Rectal smooth muscle tissue (tissue), 1 donor: ENCODE measurements at regions not wholly inside any gene's neighbourhood (a gene's known extent, or its start where the extent isn't known, plus 50 kb on each side); places are given as distances from the start of the nearest gene placed in this dataset.

Experiments used
- H3K27ac ChIP-seq: one replicate; pipeline ENCODE4 v1.7.0; 2013; ENCODE audit warnings: low read depth, low read length, inconsistent platforms
- H3K27me3 ChIP-seq: one replicate; pipeline ENCODE4 v1.7.0; 2013; ENCODE audit warnings: low read length; ENCODE audit not compliant: control insufficient read depth, insufficient read depth
- H3K36me3 ChIP-seq: one replicate; pipeline ENCODE4 v1.7.0; 2013; ENCODE audit warnings: low read length; ENCODE audit not compliant: control insufficient read depth, insufficient read depth
- H3K4me1 ChIP-seq: one replicate; pipeline ENCODE4 v1.7.0; 2013; ENCODE audit warnings: low read length; ENCODE audit not compliant: control insufficient read depth, insufficient read depth
- H3K4me3 ChIP-seq: one replicate; pipeline ENCODE4 v1.7.0; 2013; ENCODE audit warnings: low read length
- H3K9ac ChIP-seq: one replicate; pipeline ENCODE4 v1.7.0; 2013; ENCODE audit warnings: low read length

DNA sequence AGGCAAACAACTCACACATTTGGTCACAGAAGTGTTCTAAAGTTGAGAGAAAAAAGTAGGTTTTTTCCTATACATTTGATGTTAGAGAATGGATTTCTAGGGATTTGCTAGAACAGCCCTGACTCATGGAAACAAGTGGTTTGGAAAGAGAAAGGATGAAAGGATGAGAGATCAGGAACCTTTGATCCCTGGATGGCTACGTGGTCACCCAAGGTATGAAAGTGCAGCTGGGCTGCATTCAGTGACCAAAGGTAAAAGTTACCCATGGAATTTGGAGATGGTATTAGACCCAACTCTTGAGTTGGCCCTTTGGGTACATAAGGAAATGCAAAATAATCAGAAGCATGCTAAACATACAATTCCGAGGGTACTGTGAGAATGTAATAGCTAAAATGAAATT lies 61.3 kb upstream of the SPIN1 start:
- Histone ChIP-seq H3K36me3 (no peaks in the 10 kb centered on the region), H3K9ac (no peak overlapping the region), H3K27ac (no peak overlapping the region), H3K4me3 (no peak overlapping the region), H3K27me3 (no peaks in the 10 kb centered on the region), H3K4me1 (no peaks in the 10 kb centered on the region)

DNA sequence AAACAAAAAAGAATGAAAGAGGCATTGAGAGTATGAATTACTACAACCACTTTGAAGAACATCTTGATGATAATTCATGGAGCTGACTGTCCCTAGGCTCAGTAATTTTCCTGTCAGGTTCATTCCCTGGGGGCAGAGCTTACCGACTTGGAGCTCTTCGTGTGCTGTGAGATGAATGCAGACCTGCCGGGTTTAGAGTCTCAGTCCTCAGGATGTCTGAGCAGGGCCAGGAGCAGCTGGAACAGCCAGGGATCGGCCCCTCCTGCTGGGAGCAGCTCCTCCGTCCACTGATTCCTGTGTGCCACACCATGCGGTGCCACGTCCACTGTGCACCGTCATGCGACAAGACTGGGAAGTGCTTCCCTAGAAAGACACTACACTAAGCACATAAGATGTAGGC lies 62.2 kb upstream of the SPIN1 start:
- Histone ChIP-seq H3K36me3 (no peaks in the 10 kb centered on the region), H3K4me1 (no peaks in the 10 kb centered on the region), H3K27ac (no peak overlapping the region), H3K27me3 (no peaks in the 10 kb centered on the region), H3K4me3 (no peak overlapping the region), H3K9ac (no peak overlapping the region)

DNA sequence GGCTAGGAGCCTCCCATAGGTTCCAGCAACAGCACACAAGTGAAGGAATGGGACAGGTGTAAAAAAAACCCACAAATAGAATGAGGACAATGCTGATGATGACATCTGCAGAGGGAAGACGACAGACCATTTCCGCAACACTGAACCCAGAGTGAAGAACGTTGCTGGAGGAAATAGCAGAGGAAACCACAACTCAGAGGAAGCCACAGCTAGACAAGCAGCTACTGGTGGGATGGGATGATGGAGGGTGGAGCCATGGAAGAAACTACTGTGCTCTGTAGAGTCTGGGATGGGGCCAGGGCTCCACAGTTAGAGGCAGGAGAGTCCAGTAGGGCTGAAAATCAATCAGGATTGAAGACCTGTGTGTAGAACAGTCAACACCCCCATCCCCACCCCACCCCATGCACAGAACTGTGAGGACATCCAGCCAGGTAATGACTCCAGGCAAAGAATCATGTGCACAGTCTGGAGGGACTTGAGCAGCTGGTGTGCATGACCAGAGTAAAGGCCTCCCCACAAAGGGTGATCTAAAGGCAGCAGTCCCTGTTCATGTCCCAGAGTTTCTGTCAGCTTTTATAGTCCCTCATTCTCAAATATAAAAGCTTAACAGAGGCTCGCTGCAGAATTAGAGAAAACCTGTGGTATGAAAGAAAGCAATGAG lies 65.2 kb upstream of the SPIN1 start:
- no peak overlapping the region for H3K4me3 ChIP-seq
- no peaks in the 10 kb centered on the region for H3K27me3 ChIP-seq
- H3K9ac ChIP-seq, result no peak overlapping the region
- no peak overlapping the region for H3K27ac ChIP-seq
- no peaks in the 10 kb centered on the region for H3K36me3 ChIP-seq
- no peaks in the 10 kb centered on the region for H3K4me1 ChIP-seq

DNA sequence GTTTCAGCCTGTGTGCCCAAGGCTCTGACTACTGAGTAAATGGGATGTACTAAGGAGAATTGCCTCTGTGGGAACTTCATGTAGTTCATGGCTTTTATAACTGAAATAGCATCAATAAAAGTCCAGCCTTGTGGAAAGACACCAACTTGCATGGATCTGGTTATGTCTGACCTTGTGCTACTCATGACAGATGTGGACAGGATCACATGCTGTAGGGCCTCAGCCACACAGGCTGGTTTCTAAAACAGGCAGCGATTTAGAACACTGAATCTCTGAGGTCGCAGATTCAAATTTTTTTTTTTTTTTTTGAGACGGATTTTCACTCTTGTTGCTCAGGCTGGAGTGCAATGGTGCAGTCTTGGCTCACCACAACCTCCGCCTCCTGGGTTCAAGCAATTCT lies 66.5 kb upstream of the SPIN1 start:
- H3K27ac ChIP-seq, result no peak overlapping the region
- no peaks in the 10 kb centered on the region for H3K36me3 ChIP-seq
- H3K27me3 ChIP-seq, result no peaks in the 10 kb centered on the region
- H3K4me3 ChIP-seq, result no peak overlapping the region
- H3K9ac ChIP-seq, result no peak overlapping the region
- no peaks in the 10 kb centered on the region for H3K4me1 ChIP-seq

DNA sequence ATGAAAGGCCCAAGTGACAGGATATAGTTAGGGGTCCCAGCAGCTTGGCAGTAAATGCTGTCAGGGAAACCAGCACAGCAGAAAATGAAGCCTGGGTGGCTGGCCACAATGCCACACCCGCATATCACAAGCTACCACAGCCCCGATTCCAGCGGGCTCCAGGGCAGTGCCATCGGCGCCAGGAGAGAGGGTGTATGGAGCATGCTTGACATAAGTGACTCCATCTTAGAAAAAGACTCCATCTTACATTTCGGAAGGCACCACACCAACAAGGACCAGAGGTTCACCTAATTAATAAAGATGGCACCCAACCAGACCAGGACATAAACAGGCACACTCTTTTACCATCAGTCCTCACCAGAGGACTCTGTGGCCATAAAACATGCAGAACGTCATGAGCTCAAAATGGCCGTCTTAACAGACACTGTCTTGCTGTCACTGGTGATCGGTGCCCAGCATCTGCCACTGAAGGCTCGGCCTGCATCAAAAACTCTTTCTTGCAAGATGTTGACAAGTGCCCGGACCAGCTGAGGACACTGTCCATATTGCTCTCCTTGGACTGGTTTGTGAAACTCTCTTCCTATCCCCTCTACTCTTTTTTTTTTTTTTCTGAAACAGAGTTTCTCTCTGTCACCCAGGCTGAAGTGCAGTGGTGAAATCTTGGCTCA lies 67.4 kb upstream of the SPIN1 start:
- Histone ChIP-seq H3K27me3 (no peaks in the 10 kb centered on the region), H3K36me3 (no peaks in the 10 kb centered on the region), H3K9ac (no peak overlapping the region), H3K4me3 (no peak overlapping the region), H3K27ac (no peak overlapping the region), H3K4me1 (no peaks in the 10 kb centered on the region)

DNA sequence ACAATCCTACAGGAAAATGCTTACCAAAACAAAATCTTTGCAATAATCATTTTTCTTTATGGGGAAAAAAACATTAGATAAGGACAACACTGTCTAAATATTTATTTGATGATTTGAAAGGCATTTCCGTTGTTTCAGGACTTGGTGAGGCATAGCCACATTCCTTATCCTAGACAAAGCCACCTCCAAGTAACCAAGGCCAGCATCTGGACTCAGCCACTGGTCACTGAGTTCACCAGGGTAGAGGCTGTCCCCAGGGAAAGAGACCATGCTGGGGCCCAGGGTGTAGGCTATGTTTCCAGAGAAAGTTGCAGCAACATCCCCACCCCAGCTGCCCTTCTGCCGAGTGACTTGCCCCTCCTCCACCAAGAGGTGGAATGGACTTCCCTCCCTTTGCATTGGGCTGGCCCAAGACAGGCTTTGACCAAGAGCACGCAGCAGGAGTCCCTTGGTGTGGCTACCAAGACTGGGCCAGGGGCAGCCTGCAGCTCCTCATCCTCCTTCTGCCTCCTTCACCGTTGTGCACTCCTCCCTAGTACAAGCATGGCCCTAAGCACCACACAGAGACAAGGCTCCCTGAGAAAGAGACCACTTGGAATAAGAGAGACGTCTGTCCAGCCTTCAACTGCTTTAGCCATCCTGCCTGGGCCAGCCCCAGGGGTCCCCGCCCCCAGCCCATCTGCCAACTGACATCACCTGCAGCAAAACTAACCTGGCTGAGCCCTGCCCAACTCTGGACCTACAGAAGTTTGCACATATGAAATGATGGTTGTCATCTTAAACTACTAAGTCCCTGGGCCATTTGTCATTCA lies 68.1 kb upstream of the SPIN1 start:
- Histone ChIP-seq H3K9ac (no peak overlapping the region), H3K27ac (no peak overlapping the region), H3K36me3 (no peaks in the 10 kb centered on the region), H3K27me3 (no peaks in the 10 kb centered on the region), H3K4me1 (no peaks in the 10 kb centered on the region), H3K4me3 (no peak overlapping the region)

DNA sequence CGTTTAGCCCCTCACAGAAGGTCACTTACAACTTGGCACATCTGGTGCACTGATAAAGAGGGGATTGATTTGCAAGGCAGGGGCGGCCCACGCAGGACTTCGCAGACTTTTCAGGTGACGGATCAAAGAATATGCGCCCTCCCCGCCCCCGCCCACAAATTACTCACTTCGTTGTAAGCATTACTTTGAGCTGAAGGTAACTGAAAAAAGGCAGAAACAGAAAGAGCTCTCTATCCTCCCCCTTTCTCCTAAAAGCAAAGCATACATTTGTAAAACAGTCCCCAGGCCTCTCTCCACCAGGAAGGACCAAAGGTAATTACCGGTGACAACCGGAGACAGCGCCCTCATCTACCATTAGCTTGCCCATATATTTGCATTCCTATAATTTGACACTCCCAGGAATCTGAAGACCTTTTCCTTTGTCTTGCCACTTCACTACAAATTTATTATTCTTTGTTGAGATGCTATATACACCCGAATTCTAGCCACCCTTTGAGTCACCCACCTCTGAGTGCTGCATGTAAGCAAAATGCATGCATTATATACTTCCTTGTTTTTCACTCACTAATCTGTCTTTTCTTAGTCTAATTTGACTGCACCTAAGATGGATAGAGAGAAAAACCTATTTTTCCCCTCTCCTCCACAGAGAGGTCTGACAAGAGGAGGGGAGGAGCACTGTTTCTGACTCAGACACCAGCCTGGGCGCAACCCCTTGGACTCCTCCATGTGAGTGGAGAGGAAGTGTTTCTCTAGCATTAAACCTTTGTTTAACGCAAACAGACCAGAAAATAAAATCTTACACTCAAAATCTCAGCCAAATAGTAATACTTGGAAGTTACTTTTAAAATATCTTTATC lies 74.7 kb upstream of the SPIN1 start:
- H3K27ac ChIP-seq, result no peak overlapping the region
- no peak overlapping the region for H3K9ac ChIP-seq
- no peaks in the 10 kb centered on the region for H3K36me3 ChIP-seq
- H3K4me3 ChIP-seq, result no peak overlapping the region
- H3K4me1 ChIP-seq, result no peaks in the 10 kb centered on the region
- no peaks in the 10 kb centered on the region for H3K27me3 ChIP-seq

DNA sequence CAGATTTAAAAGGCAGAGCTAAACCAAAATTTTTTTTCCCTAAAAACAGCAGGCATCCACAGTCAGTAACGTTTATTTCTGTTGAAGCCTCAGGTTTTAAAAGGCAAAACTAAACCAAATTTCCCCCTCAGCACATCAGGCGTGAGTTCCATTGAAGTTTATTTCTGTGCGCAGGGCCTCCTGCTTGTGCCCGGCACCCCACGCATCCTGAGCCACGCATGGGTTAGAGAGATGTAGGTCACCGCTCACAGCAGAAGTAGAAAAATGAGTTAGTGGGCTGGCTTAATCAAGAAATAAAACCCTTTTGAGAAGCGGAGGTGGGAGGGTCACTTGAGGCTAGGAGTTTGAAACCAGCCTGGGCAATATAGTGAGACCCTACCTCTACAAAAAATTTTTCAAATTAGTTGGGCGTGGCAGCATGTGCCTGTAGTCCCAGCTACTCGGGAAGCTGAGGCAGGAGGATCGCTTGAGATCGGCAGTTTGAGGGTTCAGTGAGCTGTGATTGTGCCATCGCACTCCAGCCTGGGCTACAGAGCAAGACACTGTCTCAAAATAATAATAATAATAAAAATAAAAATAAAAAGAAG lies 75.6 kb upstream of the SPIN1 start:
- H3K4me3 ChIP-seq, result no peak overlapping the region
- H3K4me1 ChIP-seq, result no peaks in the 10 kb centered on the region
- no peak overlapping the region for H3K27ac ChIP-seq
- H3K36me3 ChIP-seq, result no peaks in the 10 kb centered on the region
- no peaks in the 10 kb centered on the region for H3K27me3 ChIP-seq
- no peak overlapping the region for H3K9ac ChIP-seq

DNA sequence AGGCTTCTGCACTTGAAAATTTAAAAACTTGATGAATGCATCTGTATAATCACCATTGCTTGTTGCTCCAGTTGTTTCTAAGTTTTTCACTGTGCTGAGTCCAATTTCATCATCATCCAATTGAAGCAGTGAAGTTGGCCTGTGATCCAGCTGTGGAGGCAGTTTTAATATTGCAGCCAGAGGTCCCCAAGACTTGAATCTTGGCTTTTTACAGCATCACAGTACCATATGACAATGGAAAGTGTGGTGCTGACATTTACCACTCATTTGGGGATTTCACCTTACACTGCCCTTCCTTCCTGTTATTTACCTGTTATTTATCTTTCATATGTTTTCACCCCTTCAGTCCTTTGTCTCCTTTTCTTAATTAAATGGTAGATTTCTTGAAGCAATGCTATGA lies 76.2 kb upstream of the SPIN1 start:
- no peak overlapping the region for H3K9ac ChIP-seq
- H3K4me3 ChIP-seq, result no peak overlapping the region
- H3K27ac ChIP-seq, result no peak overlapping the region
- no peaks in the 10 kb centered on the region for H3K27me3 ChIP-seq
- H3K4me1 ChIP-seq, result no peaks in the 10 kb centered on the region
- no peaks in the 10 kb centered on the region for H3K36me3 ChIP-seq

DNA sequence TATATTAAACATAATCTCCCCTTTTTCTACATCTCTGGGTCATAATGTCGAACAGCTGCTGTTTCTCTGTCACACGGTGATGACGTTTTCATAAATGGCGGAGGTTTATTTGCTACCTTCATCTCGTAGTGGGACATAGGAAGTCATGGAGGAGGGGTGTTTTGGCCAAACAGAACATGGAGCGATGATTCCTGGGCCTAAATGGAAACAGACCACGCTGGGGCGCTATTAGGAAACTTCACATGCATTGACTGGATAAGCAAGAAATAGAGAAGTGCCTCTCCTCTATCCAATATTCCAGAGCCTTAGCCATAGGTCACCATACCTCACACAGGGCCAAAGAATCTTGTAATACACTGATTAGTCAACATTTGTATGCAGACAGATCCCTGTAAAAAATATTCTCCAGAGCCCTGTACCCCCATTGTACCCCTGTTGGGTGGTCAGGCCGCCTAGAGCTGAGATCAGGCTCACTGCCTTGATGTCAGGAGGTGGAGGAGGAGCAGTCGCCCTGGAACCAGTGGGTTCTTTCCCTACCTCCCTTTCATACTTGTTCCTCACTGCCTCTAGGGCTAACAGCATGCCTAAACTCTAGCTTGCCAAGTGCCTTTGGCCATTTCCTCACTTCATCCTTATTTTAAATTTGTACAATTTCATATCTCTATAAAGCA lies 77.8 kb upstream of the SPIN1 start:
- Histone ChIP-seq H3K9ac (no peak overlapping the region), H3K4me1 (no peaks in the 10 kb centered on the region), H3K27me3 (no peaks in the 10 kb centered on the region), H3K4me3 (no peak overlapping the region), H3K27ac (no peak overlapping the region), H3K36me3 (no peaks in the 10 kb centered on the region)

DNA sequence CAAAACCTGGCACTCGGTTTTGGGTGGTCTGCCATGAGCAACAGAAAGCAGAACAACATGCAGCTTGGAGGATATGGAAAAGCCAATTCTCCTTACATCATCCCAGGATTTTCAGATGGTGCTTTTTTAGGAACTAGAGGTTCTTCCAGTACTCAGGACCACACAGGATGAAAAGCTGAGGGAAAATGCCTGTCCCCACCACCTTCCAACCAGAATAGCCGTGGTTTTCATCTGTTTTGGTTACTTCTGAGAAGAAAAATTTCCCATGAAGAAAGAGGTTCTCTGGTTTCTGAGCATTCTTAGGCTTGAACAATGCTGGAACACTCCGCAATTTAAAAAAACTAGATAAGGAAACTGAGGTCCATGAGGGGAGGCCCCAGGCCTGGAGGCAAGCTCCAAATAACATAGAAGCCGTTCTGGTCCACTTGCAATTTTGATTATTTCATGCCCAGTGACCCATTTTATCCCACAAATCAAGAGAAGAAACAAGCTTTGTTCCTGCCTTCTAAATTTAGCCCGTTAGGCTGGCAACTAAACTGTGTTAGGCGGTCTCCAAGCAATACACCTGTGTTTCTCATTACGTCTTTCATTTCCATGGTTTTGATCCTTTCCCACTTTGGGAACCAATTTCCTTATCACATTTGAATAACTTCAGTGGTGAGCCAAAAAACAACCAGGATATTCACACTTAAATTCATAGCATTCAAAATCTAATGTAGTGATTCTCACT lies 79.2 kb upstream of the SPIN1 start:
- H3K27me3 ChIP-seq, result no peaks in the 10 kb centered on the region
- no peaks in the 10 kb centered on the region for H3K36me3 ChIP-seq
- H3K4me3 ChIP-seq, result no peak overlapping the region
- H3K4me1 ChIP-seq, result no peaks in the 10 kb centered on the region
- no peak overlapping the region for H3K9ac ChIP-seq
- no peak overlapping the region for H3K27ac ChIP-seq
